Glutamatergic neuron (in vitro differentiated cells): ENCODE measurements at regions not wholly inside any gene's neighbourhood (a gene's known extent, or its start where the extent isn't known, plus 50 kb on each side); places are given as distances from the start of the nearest gene placed in this dataset.

ENCODE experiments used
- DNase-seq: peaks from one replicate; pipeline ENCODE4 v3.0.0; 2022
- H3K27ac Mint-ChIP-seq: one replicate; pipeline ENCODE4 v1.8.0; 2020; ENCODE audit warnings: mild to moderate bottlenecking, mixed read lengths, inconsistent platforms; ENCODE audit not compliant: unreplicated experiment
- H3K27me3 Mint-ChIP-seq: one replicate; pipeline ENCODE4 v1.8.0; 2020; ENCODE audit warnings: mild to moderate bottlenecking, moderate library complexity, mixed read lengths, inconsistent platforms; ENCODE audit not compliant: unreplicated experiment
- H3K36me3 Mint-ChIP-seq: one replicate; pipeline ENCODE4 v1.8.0; 2020; ENCODE audit warnings: mild to moderate bottlenecking, mixed read lengths, inconsistent platforms; ENCODE audit not compliant: unreplicated experiment
- H3K4me1 Mint-ChIP-seq: one replicate; pipeline ENCODE4 v1.8.0; 2020; ENCODE audit warnings: mild to moderate bottlenecking, low read depth, mixed read lengths, inconsistent platforms; ENCODE audit not compliant: unreplicated experiment
- H3K4me3 Mint-ChIP-seq: one replicate; pipeline ENCODE4 v1.8.0; 2020; ENCODE audit warnings: mild to moderate bottlenecking, mixed read lengths, inconsistent platforms; ENCODE audit not compliant: unreplicated experiment
- H3K9me3 Mint-ChIP-seq: one replicate; pipeline ENCODE4 v1.8.0; 2020; ENCODE audit warnings: mild to moderate bottlenecking, moderate library complexity, mixed read lengths, inconsistent platforms; ENCODE audit not compliant: unreplicated experiment
- CTCF ChIP-seq: fragments of 200-600 bp; sonication (generic); IDR thresholded peaks from one replicate; pipeline ENCODE4 v1.5.0; 2021; ENCODE audit not compliant: partially characterized antibody, unreplicated experiment

- no peak overlapping the region for H3K4me3 Mint-ChIP-seq
- no peak for DNase-seq
- no peak overlapping the region for H3K27ac Mint-ChIP-seq
- peaks cover 2% of the 10 kb centered on the region for H3K9me3 Mint-ChIP-seq
- peaks cover 5% of the 10 kb centered on the region for H3K27me3 Mint-ChIP-seq
- no peaks in the 10 kb centered on the region for H3K36me3 Mint-ChIP-seq
- TF ChIP-seq CTCF = no peak
- H3K4me1 Mint-ChIP-seq = no peaks in the 10 kb centered on the region
Observed at GRCh38 chr5:124521461-124522230, 224.8 kb downstream of the ZNF608 start.

- Mint-ChIP-seq H3K27me3 (no peaks in the 10 kb centered on the region), H3K27ac (no peak overlapping the region), H3K9me3 (no peaks in the 10 kb centered on the region), H3K4me1 (no peaks in the 10 kb centered on the region), H3K4me3 (no peak overlapping the region), H3K36me3 (no peaks in the 10 kb centered on the region)
- DNase-seq = no peak
- no peak for TF ChIP-seq CTCF
Observed at GRCh38 chr5:124519396-124519795, 227.0 kb downstream of the ZNF608 start.

GRCh38 chr5:124516567-124516966 lies 229.9 kb downstream of the ZNF608 start:
- no peaks in the 10 kb centered on the region for H3K9me3 Mint-ChIP-seq
- no peak overlapping the region for H3K27ac Mint-ChIP-seq
- no peaks in the 10 kb centered on the region for H3K4me1 Mint-ChIP-seq
- no peak overlapping the region for H3K4me3 Mint-ChIP-seq
- DNase-seq = no peak
- no peaks in the 10 kb centered on the region for H3K36me3 Mint-ChIP-seq
- TF ChIP-seq CTCF = no peak
- H3K27me3 Mint-ChIP-seq = peaks cover 2% of the 10 kb centered on the region

GRCh38 chr5:124515497-124516245 lies 230.8 kb downstream of the ZNF608 start:
- no peak for DNase-seq
- H3K4me1 Mint-ChIP-seq = no peaks in the 10 kb centered on the region
- TF ChIP-seq CTCF = no peak
- no peaks in the 10 kb centered on the region for H3K9me3 Mint-ChIP-seq
- H3K27me3 Mint-ChIP-seq = peaks cover 2% of the 10 kb centered on the region
- no peak overlapping the region for H3K4me3 Mint-ChIP-seq
- no peak overlapping the region for H3K27ac Mint-ChIP-seq
- H3K36me3 Mint-ChIP-seq = no peaks in the 10 kb centered on the region

GRCh38 chr5:124514956-124515355 lies 231.5 kb downstream of the ZNF608 start:
- TF ChIP-seq CTCF = no peak
- Mint-ChIP-seq H3K9me3 (no peaks in the 10 kb centered on the region), H3K27me3 (peaks cover 2% of the 10 kb centered on the region), H3K4me1 (no peaks in the 10 kb centered on the region), H3K27ac (no peak overlapping the region), H3K4me3 (no peak overlapping the region), H3K36me3 (no peaks in the 10 kb centered on the region)
- no peak for DNase-seq
